SK-N-MC (cell line): ENCODE measurements at regions not wholly inside any gene's neighbourhood (a gene's known extent, or its start where the extent isn't known, plus 50 kb on each side); places are given as distances from the start of the nearest gene placed in this dataset.

Experiments
- DNase-seq: peaks from one replicate; pipeline ENCODE4 v3.0.0-alpha.2; 2011; ENCODE audit warnings: low read depth, low spot score
- H3K27ac ChIP-seq: fragments of 200-600 bp; sonication (generic); 2 replicates; pipeline ENCODE4 v1.5.1; 2016; ENCODE audit warnings: mixed run types
- H3K36me3 ChIP-seq: fragments of 200-600 bp; sonication (generic); 2 replicates; pipeline ENCODE4 v1.6.1; 2017; ENCODE audit warnings: antibody characterized with exemption, low read length, mixed read lengths; ENCODE audit not compliant: insufficient read depth
- H3K4me3 ChIP-seq: fragments of 200-600 bp; sonication (generic); 2 replicates; pipeline ENCODE4 v1.5.1; 2016
- H3K9ac ChIP-seq: fragments of 200-600 bp; sonication (generic); 2 replicates; pipeline ENCODE4 v1.8.0; 2017; ENCODE audit warnings: mixed run types, mixed read lengths; ENCODE audit not compliant: insufficient read length
- H3K9me3 ChIP-seq: fragments of 200-600 bp; sonication (generic); 2 replicates; pipeline ENCODE4 v1.6.1; 2017; ENCODE audit warnings: low read depth, mild to moderate bottlenecking, antibody characterized with exemption, low read length, moderate library complexity, mixed read lengths
- EZH2 ChIP-seq: fragments of 200-600 bp; sonication (generic); IDR thresholded peaks from one replicate; pipeline ENCODE4 v1.6.1; 2017; ENCODE audit warnings: antibody characterized with exemption
- FOXP2 ChIP-seq: optimal IDR thresholded peaks from 2 replicates; pipeline ENCODE3; 2011; ENCODE audit warnings: mild to moderate bottlenecking, moderate library complexity; ENCODE audit not compliant: insufficient read depth; ENCODE audit errors: extremely low read length, control extremely low read depth
- POLR2AphosphoS5 ChIP-seq: IDR thresholded peaks from 2 replicates; pipeline ENCODE4 v1.6.1; 2012; ENCODE audit warnings: mild to moderate bottlenecking, low read depth, low read length, borderline replicate concordance

DNA sequence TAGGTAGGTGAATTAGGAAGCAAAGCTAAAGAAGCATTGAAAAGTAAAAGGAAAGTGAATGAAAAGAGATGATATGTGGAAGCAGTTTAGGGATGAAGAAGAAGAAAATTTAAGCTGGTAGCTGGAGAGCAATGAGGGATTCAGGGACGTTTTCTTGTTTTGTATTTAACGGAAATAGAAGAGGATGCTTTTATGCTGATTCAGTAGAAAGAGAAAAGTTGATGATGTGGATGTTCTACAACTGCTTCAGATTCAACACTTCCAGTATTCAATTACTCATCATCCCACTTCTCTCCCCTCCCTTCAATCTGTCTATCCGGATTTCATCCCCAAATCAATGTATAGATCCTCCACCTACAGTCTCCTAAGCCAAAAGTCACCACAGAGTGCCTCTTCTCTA, 448.2 kb upstream of the CCDC54 start:
- no peak overlapping the region for H3K4me3 ChIP-seq
- H3K9ac ChIP-seq: no peak overlapping the region
- no peak for DNase-seq
- no peak overlapping the region for H3K27ac ChIP-seq
- TF ChIP-seq EZH2: no peak
- TF ChIP-seq POLR2AphosphoS5: no peak
- no peak for TF ChIP-seq FOXP2
- no peaks in the 10 kb centered on the region for H3K9me3 ChIP-seq
- H3K36me3 ChIP-seq: no peaks in the 10 kb centered on the region

DNA sequence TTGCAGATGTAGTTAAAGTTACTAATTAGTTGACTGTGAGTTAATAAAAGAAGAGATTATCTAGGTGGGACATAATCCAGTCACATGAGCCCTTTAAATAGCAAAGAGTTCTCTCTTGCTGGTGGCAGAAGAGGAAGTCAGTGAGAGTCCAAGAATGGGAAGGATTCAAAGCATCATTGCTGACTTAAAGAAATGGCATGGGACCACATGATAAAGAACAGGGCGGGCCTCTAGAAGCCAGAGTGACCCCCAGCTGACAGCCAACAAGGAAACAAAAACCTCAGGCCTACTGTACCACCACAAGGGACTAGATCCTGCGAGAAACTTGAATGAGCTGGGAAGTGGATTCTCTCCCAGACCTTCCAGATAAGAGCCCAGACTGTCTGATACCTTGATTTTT, 447.2 kb upstream of the CCDC54 start:
- DNase-seq: no peak
- Histone ChIP-seq H3K36me3 (no peaks in the 10 kb centered on the region), H3K9me3 (no peaks in the 10 kb centered on the region), H3K4me3 (no peak overlapping the region), H3K9ac (no peak overlapping the region), H3K27ac (no peak overlapping the region)
- no peak for TF ChIP-seq EZH2
- TF ChIP-seq FOXP2: no peak
- TF ChIP-seq POLR2AphosphoS5: no peak

DNA sequence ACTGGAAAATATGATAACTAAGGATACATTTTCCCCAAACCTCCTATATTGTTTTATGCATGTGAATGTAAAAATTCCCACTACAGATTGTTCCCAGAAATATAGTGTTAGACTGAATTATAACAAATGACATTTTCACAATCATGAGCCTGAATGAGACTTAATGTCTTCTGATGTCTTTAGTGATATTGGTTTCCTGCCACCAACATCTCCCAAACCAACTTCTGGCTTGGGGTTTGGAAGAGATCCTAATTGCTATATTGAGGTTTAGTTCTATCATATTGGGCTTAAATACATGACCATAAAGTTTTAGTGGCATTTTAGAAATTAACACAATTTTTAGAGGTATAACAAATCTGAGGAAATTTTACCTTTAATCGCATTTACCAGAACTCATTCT, 445.3 kb upstream of the CCDC54 start:
- Histone ChIP-seq H3K36me3 (no peaks in the 10 kb centered on the region), H3K9ac (no peak overlapping the region), H3K4me3 (no peak overlapping the region), H3K27ac (no peak overlapping the region), H3K9me3 (no peaks in the 10 kb centered on the region)
- no peak for DNase-seq
- TF ChIP-seq EZH2 (no peak), POLR2AphosphoS5 (no peak), FOXP2 (no peak)

DNA sequence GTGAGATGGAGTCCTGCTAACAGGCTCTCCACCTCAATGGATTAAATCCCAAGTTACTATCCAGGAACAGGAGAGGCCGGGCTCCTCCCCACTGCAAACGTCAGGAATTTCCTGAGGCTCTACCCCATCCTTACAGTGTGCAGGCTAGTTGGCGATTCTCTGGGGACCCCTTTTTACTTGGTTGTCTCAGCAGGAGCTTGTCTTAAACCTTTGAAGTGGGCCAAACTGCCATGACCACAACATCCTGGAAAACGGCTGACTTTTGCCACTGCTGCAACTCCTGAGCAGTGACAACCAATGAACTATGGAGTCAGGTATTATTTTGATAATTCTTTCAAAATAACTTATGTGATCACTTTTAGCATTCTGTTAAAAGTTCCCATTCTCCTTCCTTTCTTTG, 440.9 kb upstream of the CCDC54 start:
- H3K9me3 ChIP-seq: no peaks in the 10 kb centered on the region
- H3K27ac ChIP-seq: no peak overlapping the region
- no peak overlapping the region for H3K9ac ChIP-seq
- no peak overlapping the region for H3K4me3 ChIP-seq
- DNase-seq: no peak
- no peak for TF ChIP-seq FOXP2
- TF ChIP-seq EZH2: no peak
- no peak for TF ChIP-seq POLR2AphosphoS5
- H3K36me3 ChIP-seq: no peaks in the 10 kb centered on the region

DNA sequence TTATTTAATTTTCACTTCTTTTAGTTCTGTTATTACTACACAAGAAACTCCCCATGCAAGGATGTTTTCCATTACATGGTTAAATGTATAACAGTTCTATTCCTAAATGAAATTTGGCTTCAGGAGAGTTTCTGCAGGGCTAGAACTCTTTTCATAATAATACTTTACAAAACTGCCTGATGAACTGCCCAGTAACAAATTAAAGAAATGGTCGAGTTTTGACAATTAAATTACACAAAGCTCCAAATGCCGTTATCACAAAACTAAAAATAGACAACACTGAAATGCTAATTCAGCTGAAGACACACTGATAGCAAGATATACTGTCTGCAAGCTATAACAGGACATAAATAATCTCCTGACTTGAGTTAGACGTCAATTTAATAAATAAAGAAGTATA, 435.2 kb upstream of the CCDC54 start:
- Histone ChIP-seq H3K9ac (no peak overlapping the region), H3K27ac (no peak overlapping the region), H3K36me3 (no peaks in the 10 kb centered on the region), H3K9me3 (no peaks in the 10 kb centered on the region), H3K4me3 (no peak overlapping the region)
- no peak for DNase-seq
- TF ChIP-seq EZH2: no peak
- TF ChIP-seq POLR2AphosphoS5: no peak
- TF ChIP-seq FOXP2: no peak

DNA sequence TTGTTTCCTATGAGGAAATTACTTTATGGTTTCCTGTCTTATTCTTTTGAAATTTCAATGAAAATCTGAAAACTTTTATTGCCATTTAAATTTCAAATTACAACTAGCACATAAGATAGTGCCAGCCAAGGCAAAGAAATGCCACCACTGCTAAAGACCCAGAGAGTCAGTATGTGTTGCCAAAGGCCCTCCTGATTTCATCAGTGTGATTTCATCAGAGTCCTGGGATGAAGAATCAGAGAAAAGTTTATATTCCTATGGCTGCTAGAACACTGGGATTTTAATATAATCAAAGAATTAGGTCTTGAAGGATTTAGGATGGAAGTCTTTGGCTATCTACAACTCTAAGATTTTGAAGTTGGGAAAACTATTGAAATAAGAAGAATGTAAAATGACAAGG, 434.2 kb upstream of the CCDC54 start:
- no peaks in the 10 kb centered on the region for H3K36me3 ChIP-seq
- TF ChIP-seq POLR2AphosphoS5 (no peak), EZH2 (no peak), FOXP2 (no peak)
- DNase-seq: no peak
- no peak overlapping the region for H3K9ac ChIP-seq
- peak overlapping the region; percentile 43 for H3K27ac ChIP-seq
- no peaks in the 10 kb centered on the region for H3K9me3 ChIP-seq
- no peak overlapping the region for H3K4me3 ChIP-seq

DNA sequence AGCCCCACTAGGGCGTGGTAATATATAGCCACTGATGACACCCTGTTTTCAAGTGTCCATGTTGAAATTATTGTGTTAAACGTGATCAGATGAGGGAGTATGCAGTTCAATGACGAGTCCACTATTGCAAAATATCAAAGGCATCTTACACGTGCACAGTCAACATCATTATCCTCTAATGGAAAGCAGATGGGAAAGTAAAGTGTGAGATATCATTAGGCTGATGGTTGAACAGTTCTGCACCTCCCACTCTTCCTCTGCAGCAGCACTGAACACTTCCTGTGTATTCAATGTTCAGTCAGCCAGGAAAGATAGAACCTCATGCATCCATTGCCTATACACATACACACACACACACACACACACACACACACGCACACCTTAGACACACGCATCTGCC, 431.8 kb upstream of the CCDC54 start:
- Histone ChIP-seq H3K4me3 (no peak overlapping the region), H3K27ac (peak overlapping the region; percentile 78)

DNA sequence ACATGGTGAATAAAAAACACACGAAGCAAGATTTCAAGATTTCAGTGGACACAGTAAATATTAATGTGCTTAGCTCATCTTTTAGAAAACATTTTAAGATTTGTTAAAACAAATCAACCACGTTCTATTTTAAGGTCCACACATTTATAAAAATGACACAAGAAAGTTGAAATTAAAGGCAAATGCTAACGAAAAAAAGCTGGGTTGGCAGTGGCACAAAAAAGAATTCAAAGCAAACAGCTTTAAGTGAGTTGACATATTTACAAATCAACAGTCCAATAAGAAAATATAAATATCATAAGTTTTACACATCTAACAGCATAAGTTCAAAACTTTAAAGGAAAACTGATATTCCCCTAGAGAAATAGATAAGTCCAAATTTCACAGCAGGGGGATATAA, 430.4 kb upstream of the CCDC54 start:
- H3K9ac ChIP-seq: no peak overlapping the region
- H3K36me3 ChIP-seq: no peaks in the 10 kb centered on the region
- no peak overlapping the region for H3K4me3 ChIP-seq
- H3K27ac ChIP-seq: no peak overlapping the region
- no peak for TF ChIP-seq EZH2
- TF ChIP-seq POLR2AphosphoS5: no peak
- TF ChIP-seq FOXP2: no peak
- H3K9me3 ChIP-seq: no peaks in the 10 kb centered on the region
- DNase-seq: no peak

More for the DNA sequence above, 431.8 kb upstream of the CCDC54 start:
- H3K36me3 ChIP-seq: no peaks in the 10 kb centered on the region
- no peaks in the 10 kb centered on the region for H3K9me3 ChIP-seq
- peak; percentile 75 for TF ChIP-seq FOXP2
- no peak for TF ChIP-seq POLR2AphosphoS5
- TF ChIP-seq EZH2: no peak
- peak; percentile 48 for DNase-seq
- H3K9ac ChIP-seq: no peak overlapping the region

DNA sequence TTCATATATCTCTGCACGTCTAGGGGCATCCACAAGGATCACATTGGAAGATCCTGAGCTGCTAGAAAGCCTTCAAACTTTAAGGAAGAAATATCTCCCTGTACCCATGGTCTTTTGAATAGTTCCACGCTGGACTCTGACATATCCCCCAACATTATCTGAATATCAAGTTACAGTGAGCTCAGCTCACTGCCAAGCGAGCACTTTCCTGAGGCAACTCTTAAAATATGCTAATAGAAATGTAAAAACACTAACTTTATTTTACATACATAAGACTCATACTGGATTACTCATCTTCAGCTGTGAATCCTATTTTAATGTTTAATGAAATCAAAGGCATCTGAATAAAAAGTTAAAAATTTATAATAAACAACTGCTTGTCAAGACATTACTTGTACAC, 420.2 kb upstream of the CCDC54 start:
- H3K27ac ChIP-seq: peak overlapping the region; percentile 65
- peaks cover 6% of the 10 kb centered on the region; the same call in 1 of the 2 replicates for H3K9me3 ChIP-seq
- H3K4me3 ChIP-seq: peak overlapping the region; percentile 36; the same call in 1 of the 2 replicates
- DNase-seq: no peak
- no peaks in the 10 kb centered on the region for H3K36me3 ChIP-seq
- no peak overlapping the region for H3K9ac ChIP-seq
- TF ChIP-seq FOXP2: no peak
- no peak for TF ChIP-seq EZH2
- TF ChIP-seq POLR2AphosphoS5: no peak
